Activated T-cell treated with anti-CD3 and anti-CD28 coated beads, Interleukin-2, amount 50 U/mL, for 24 hours (primary cell): ENCODE measurements at regions not wholly inside any gene's neighbourhood (a gene's known extent, or its start where the extent isn't known, plus 50 kb on each side); places are given as distances from the start of the nearest gene placed in this dataset.

Experiments used
- DNase-seq: peaks from one replicate; pipeline ENCODE4 v3.0.0-alpha.2; 2020
- H3K27ac Mint-ChIP-seq: 2 replicates; pipeline ENCODE4 v1.8.0; 2020; ENCODE audit warnings: mild to moderate bottlenecking, mixed read lengths
- H3K27me3 Mint-ChIP-seq: 2 replicates; pipeline ENCODE4 v1.8.0; 2020; ENCODE audit warnings: mixed read lengths
- H3K36me3 Mint-ChIP-seq: 2 replicates; pipeline ENCODE4 v1.8.0; 2020; ENCODE audit warnings: low read depth, mixed read lengths
- H3K4me1 Mint-ChIP-seq: 2 replicates; pipeline ENCODE4 v1.8.0; 2020; ENCODE audit warnings: low read depth, mixed read lengths
- H3K4me3 Mint-ChIP-seq: 2 replicates; pipeline ENCODE4 v1.8.0; 2020; ENCODE audit warnings: mild to moderate bottlenecking, moderate library complexity, mixed read lengths
- H3K9me3 Mint-ChIP-seq: 2 replicates; pipeline ENCODE4 v1.8.0; 2020; ENCODE audit warnings: mixed read lengths

DNA sequence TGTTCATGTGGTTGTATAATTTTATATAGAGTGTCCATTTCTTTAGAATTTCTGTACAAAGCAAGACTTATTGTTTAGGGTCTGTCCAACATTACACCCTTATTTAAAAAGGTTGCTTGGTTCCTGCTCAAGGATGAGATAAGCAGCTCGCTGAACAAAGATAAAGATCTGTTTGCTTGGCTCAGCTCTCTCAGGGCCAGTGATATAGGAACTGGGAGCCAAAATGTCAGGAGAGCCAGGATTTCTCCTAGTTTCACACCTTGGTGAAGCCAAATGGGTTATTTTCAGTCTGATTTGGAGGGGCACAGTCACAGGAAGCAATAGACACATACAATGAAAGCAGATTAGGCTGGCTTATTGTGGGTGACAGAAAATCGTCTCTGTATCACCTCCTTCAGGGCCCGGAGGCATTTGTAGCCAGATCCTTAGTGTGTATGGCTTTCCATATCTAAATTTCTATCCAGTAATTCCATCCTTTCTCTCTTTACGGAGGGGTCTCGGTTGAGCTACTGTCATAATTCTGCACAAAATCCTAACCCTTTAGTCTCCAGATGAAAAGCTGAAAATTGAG, 396.4 kb downstream of the TMEM232 start:
- H3K27ac Mint-ChIP-seq = no peak overlapping the region
- no peaks in the 10 kb centered on the region for H3K4me1 Mint-ChIP-seq
- H3K4me3 Mint-ChIP-seq = no peak overlapping the region
- H3K36me3 Mint-ChIP-seq = no peaks in the 10 kb centered on the region
- DNase-seq = no peak
- H3K27me3 Mint-ChIP-seq = no peaks in the 10 kb centered on the region
- H3K9me3 Mint-ChIP-seq = no peaks in the 10 kb centered on the region

DNA sequence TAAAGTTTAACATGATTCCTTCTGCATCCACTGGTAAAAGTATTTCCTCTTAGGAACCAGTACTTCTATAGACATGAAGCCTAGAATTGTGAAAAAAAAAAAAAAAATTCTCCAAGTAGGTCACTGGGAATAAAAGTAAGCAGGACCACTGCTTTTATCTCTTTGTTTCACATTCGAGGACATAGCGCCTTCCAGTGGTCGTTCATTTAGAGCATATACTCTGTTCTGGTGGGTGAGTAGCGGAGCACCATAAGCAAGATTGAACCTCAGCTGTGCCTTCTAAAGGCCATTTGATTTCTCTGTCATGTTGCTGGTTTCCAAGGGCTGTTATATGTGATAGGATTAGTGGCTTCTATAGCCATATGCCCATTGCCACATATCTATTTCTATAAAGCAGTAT, 393.1 kb downstream of the TMEM232 start:
- H3K4me1 Mint-ChIP-seq = no peaks in the 10 kb centered on the region
- H3K27ac Mint-ChIP-seq = no peak overlapping the region
- no peaks in the 10 kb centered on the region for H3K36me3 Mint-ChIP-seq
- no peaks in the 10 kb centered on the region for H3K9me3 Mint-ChIP-seq
- no peak overlapping the region for H3K4me3 Mint-ChIP-seq
- no peaks in the 10 kb centered on the region for H3K27me3 Mint-ChIP-seq
- DNase-seq = no peak

DNA sequence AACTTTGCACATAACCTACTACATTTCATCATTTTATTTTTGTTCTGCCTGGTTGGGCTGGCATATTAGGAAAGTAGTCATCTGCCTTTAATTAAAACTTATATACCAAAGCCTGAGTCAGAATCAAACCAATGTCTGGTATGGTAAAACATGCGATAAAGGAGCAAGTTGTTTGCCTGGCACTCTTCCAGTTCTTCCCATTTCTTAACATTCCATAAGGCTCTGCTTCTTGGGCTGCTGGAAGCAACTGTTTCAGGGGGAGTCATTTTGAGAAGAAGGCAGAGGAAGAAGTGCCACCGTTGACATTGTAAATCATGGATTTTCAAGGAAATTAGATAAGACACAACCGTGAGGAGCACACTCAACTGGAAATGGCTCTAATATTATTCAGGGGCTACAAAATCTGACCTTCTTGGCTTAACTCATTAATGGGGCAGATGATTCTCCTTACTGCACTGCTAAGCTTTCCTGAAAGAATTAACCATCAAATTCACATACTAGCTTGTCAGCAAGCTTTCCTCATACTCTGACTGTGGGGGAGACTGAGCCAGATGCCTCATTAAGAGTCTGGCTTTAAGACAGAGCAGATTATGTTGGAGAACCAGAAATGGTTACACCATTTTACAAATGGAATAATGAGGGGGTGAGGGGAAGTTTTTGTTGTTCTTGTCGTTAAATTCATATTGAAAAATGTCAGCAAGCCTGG, 391.0 kb downstream of the TMEM232 start:
- no peaks in the 10 kb centered on the region for H3K9me3 Mint-ChIP-seq
- H3K27me3 Mint-ChIP-seq = no peaks in the 10 kb centered on the region
- no peaks in the 10 kb centered on the region for H3K4me1 Mint-ChIP-seq
- no peak overlapping the region for H3K4me3 Mint-ChIP-seq
- H3K36me3 Mint-ChIP-seq = no peaks in the 10 kb centered on the region
- no peak overlapping the region for H3K27ac Mint-ChIP-seq
- DNase-seq = no peak

DNA sequence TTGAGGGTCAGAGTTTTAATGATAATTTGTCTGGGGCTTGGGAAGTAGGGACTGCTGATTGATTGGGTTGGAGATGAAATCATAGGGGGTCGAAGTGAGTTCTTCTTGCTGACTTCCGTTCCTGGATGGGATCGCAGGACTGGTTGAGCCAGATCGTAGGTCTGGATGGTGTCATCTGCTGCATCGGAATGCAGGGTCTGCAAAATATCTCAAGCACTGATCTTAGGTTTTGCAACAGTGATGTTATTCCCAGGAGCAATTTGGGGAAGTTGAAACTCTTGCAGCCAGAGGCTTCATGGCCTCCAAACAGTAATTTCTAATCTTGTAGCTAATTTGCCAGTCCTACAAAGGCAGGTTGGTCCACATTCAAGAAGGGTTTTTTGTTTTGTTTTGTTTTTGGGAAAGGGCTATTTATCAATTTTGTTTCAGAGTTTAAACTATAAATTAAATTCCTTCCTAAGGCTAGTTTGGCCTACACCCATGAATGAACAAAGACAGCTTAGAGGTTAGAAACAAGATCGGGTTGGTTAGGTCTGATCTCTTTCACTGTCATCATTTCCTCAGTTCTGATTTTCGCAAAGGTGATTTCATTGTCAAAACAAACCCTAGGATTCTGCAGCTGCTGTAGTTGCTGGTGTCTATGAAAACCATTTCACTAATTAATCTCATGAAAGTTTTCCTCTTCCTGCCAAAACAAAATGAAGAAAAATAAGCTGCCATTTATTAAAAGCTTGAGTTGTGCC, 388.0 kb downstream of the TMEM232 start:
- no peak overlapping the region for H3K4me3 Mint-ChIP-seq

DNA sequence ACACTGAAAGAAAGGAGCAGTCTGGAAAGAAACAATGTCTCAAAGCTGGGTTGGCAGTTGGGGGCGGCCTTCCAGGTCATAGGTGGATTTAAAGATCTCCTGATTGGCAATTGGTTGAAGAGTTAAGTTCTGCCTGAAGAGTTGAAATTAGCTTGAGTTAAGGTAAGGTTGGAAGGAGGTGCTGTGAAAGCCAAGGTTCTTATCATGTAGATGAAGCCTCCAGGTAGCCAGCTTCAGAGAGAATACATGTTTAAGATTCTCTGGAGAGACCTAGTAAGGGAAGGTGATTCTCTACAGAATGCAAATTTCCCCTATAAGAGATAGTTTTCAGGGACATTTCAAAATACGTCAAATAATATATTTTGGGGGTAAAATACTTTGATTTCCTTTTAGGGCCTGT, 387.1 kb downstream of the TMEM232 start:
- Mint-ChIP-seq H3K4me1 (no peaks in the 10 kb centered on the region), H3K27me3 (no peaks in the 10 kb centered on the region), H3K27ac (no peak overlapping the region), H3K36me3 (no peaks in the 10 kb centered on the region), H3K4me3 (no peak overlapping the region), H3K9me3 (no peaks in the 10 kb centered on the region)
- no peak for DNase-seq

More for the DNA sequence above, 388.0 kb downstream of the TMEM232 start:
- no peaks in the 10 kb centered on the region for H3K4me1 Mint-ChIP-seq
- H3K27ac Mint-ChIP-seq = no peak overlapping the region
- H3K9me3 Mint-ChIP-seq = no peaks in the 10 kb centered on the region
- no peaks in the 10 kb centered on the region for H3K36me3 Mint-ChIP-seq
- DNase-seq = no peak
- no peaks in the 10 kb centered on the region for H3K27me3 Mint-ChIP-seq

DNA sequence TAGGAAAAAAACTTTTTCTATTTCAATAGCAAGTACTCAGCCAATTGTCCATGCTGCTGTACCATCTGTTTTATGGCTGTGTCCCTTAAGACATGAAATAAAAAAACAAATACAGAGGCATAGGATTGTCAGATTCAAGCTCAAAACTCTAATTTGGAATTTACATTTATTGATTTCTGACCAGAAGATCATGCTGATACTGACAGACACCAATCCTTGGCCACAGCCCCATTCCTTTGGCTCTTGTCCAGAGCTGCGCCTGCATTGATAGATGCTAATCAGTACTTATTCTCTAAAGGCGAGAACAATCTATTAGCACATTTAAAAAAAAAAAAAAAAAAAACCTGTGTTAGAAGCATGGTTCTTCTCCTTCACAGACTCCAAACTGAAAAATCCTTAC, 384.6 kb downstream of the TMEM232 start:
- H3K27me3 Mint-ChIP-seq = no peaks in the 10 kb centered on the region
- H3K27ac Mint-ChIP-seq = no peak overlapping the region
- H3K4me3 Mint-ChIP-seq = no peak overlapping the region
- DNase-seq = no peak
- no peaks in the 10 kb centered on the region for H3K36me3 Mint-ChIP-seq
- no peaks in the 10 kb centered on the region for H3K4me1 Mint-ChIP-seq
- H3K9me3 Mint-ChIP-seq = no peaks in the 10 kb centered on the region

DNA sequence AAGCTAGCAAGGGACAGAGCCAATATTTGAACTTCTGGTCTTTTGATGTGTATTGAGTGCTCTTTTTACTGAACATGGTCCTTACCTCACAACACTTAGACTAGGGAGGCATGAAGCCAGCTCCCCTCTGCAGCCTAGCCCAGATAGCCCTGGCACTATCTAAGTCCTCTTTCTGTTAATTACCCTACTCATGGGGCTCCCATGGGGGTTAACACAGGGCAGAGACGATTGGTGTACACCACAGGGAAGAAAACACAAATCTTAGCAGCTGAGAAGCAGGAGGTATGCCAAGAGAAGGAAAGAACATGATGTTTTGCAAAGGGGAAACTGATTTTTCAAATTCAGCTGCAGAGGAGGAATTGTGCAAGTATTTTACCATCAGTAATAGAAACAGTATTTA, 383.8 kb downstream of the TMEM232 start:
- DNase-seq = no peak
- Mint-ChIP-seq H3K27me3 (no peaks in the 10 kb centered on the region), H3K4me1 (no peaks in the 10 kb centered on the region)

DNA sequence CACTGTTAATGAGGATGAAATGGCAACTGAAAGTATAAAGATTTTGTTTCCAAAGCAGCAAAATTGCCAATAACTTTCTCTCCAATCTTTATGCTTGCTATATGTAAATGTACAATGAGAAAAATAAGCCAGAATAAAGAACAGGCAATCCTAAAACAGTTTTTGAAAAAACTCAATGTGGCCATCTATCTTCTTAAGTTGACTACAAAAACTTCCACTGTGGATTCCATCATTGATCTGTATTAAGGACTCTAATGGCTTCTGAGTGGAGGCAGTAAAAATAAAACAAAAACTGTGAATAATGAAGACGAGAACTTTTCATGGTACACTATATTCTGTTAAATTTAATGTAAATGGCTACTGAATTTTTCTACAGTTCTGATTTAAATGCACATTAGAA, 382.9 kb downstream of the TMEM232 start:
- Mint-ChIP-seq H3K36me3 (no peaks in the 10 kb centered on the region), H3K27ac (no peak overlapping the region), H3K4me3 (no peak overlapping the region), H3K9me3 (no peaks in the 10 kb centered on the region), H3K27me3 (no peaks in the 10 kb centered on the region), H3K4me1 (no peaks in the 10 kb centered on the region)
- no peak for DNase-seq

More for the DNA sequence above, 383.8 kb downstream of the TMEM232 start:
- Mint-ChIP-seq H3K36me3 (no peaks in the 10 kb centered on the region), H3K4me3 (no peak overlapping the region), H3K9me3 (no peaks in the 10 kb centered on the region), H3K27ac (no peak overlapping the region)

DNA sequence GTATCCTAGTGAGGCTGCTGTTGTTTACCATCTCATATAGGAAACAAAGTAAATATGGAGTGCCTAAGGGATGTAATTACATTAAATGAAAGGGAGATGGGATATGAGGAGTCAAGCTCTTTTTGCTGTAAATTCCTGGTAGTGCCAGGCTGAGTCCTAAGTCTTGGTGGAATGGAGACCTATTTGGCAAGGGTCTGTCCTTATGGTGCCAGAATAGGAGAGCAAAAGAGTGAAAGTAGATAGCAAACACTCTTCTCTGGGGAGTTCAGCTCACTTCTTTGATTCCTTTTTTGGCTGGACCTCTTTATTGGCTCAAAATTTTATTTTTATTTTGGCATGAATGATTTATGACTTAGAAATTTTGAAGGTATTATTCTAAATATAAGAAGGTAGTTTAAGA, 380.8 kb downstream of the TMEM232 start:
- Mint-ChIP-seq H3K27ac (no peak overlapping the region), H3K36me3 (no peaks in the 10 kb centered on the region), H3K9me3 (no peaks in the 10 kb centered on the region), H3K4me1 (no peaks in the 10 kb centered on the region), H3K27me3 (no peaks in the 10 kb centered on the region), H3K4me3 (no peak overlapping the region)
- no peak for DNase-seq

DNA sequence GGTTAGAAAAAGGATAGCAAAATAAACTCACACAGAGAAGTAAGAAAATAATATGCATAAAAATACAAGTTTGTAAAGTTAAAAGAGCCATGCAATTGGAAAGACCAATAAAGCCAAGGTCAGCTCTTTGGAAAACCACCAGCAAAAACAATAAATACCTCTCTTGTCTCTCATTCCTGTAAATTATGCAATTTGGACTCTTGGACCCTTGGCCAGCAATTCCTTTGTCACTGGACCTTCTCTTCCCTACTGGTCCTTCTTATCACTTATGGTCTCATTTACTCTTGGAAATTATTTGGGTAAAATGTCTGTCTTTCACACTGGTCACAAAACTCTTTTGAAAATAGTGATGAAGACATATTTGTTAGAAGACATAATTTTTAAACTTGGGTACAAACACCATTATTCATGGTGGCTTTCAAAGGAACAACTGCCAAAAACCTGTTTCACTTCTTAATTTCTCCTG, 379.5 kb downstream of the TMEM232 start:
- H3K4me1 Mint-ChIP-seq = no peaks in the 10 kb centered on the region
- DNase-seq = no peak
- no peak overlapping the region for H3K4me3 Mint-ChIP-seq
- no peaks in the 10 kb centered on the region for H3K9me3 Mint-ChIP-seq
- no peaks in the 10 kb centered on the region for H3K36me3 Mint-ChIP-seq
- H3K27ac Mint-ChIP-seq = no peak overlapping the region
- H3K27me3 Mint-ChIP-seq = no peaks in the 10 kb centered on the region

DNA sequence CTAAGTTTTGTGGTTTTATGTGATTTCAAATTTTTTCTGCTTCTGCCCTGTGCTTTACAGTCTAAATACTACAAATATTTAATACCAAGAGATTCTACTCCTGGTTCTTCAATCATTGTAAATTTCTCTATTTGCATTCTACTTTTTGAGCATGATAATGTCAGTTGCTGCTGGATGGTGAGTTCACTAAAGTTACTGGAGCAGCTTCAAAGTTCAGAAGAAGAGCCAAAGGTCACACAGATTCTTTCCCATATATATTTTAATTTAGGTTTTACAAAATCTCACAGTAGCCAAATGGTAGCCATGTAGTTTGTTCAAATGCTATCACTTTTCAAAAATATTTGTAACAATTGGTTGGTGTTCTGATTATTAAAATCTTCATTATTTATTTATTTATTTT, 378.7 kb downstream of the TMEM232 start:
- no peak for DNase-seq
- Mint-ChIP-seq H3K27ac (no peak overlapping the region), H3K36me3 (no peaks in the 10 kb centered on the region), H3K27me3 (no peaks in the 10 kb centered on the region), H3K4me3 (no peak overlapping the region), H3K9me3 (no peaks in the 10 kb centered on the region), H3K4me1 (no peaks in the 10 kb centered on the region)

DNA sequence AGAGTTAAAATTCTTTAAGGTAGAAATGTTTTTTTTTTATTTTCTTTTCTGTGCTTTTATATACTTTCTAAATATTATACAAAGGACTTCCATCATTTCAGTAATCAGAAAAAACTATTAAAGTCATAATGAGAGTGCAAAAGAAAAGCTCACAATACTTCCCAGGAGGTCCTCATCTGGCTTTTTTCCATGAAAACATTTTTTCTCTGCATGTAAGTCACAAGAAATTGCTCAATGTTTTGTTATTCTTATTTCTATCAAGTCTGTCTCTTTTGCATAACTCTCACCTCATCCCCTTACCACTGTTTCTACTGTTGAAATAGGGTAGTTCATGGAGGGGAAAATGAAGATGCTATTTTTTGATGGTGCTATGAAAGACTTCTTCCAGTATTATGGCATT, 375.0 kb downstream of the TMEM232 start:
- DNase-seq = no peak
- Mint-ChIP-seq H3K27me3 (no peaks in the 10 kb centered on the region), H3K4me3 (no peak overlapping the region), H3K36me3 (no peaks in the 10 kb centered on the region), H3K9me3 (no peaks in the 10 kb centered on the region), H3K27ac (no peak overlapping the region), H3K4me1 (no peaks in the 10 kb centered on the region)

DNA sequence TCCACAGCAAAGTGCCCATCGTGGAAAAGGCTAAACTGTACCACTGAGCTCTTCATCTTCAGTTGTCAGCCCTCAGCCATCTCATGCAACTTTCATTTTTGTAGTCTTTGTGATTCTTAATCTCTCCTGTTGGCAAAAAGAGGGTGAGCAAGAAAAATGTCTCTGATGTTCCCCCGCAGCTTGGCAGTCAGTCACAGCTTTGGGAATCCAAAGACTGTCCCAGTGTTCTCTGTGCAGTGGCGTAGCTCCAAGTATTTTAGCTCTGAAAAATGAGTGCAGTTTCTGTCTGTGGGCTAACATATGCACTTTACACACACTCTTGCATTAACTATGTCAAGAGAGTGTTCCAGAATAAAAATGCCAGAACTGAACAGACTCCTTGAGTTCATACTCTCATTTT, 372.2 kb downstream of the TMEM232 start:
- no peak for DNase-seq
- Mint-ChIP-seq H3K27ac (no peak overlapping the region), H3K36me3 (no peaks in the 10 kb centered on the region), H3K4me1 (no peaks in the 10 kb centered on the region), H3K27me3 (no peaks in the 10 kb centered on the region), H3K9me3 (no peaks in the 10 kb centered on the region), H3K4me3 (no peak overlapping the region)

DNA sequence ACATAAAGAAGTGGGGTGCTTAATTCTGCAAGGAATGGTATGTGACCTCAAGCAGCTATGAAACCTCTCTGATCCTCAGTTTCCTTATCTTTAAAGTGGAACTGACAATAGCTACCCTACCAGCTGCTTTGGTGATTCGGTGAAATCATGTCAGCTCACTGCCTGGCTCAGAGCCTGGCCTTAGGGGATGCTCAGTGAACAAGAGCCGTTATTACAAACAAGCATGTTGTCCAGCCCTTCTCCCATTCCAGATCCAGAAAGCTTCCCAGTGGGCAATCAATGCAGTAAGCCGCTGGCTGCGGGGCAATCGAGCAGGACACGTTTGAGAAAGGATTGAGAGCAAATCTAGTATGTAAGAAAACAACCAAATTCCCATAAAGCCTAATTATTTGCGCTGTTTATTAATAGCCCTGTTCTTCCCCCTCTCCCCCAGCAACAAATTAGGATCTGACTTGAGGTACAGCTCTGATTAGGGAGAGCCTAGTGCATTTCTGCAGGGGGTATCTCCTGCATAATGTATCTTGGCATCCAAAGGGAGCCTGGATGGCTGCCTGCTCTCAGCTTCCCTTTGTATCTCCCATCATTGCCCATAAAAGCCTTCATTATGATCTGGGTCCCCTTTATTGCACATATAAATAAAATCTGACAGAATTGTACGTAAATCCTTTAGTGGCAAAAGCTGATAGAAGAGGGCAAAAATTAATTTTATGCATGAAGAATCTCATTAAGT, 371.4 kb downstream of the TMEM232 start:
- Mint-ChIP-seq H3K9me3 (no peaks in the 10 kb centered on the region), H3K27me3 (no peaks in the 10 kb centered on the region), H3K27ac (no peak overlapping the region), H3K36me3 (no peaks in the 10 kb centered on the region), H3K4me3 (no peak overlapping the region), H3K4me1 (no peaks in the 10 kb centered on the region)
- DNase-seq = no peak

DNA sequence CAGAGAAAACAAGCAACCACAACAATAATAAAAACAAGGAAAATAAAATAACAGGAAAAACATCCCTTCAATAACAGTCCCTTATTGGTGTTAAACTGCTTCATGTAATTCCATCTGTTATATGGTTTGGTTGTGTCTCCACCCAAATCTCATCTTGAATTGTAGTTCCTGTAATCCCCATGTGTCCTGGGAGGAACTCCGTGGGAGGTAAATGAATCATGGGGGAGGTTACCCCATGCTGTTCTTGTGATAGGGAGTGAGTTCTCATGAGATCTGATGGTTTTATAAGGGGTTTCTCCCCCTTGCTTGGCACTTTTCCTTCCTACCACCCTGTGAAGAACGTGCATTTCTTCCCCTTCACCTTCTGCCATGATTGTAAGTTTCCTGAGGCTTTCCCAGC, 369.8 kb downstream of the TMEM232 start:
- Mint-ChIP-seq H3K27ac (no peak overlapping the region), H3K36me3 (no peaks in the 10 kb centered on the region), H3K27me3 (no peaks in the 10 kb centered on the region), H3K4me3 (no peak overlapping the region), H3K4me1 (no peaks in the 10 kb centered on the region), H3K9me3 (no peaks in the 10 kb centered on the region)
- no peak for DNase-seq
